Gastrocnemius medialis (tissue), 4 donors: ENCODE measurements at regions not wholly inside any gene's neighbourhood (a gene's known extent, or its start where the extent isn't known, plus 50 kb on each side); places are given as distances from the start of the nearest gene placed in this dataset.

Source experiments
- POLR2A ChIP-seq, 2 donors: fragments of 450-650 bp; IDR thresholded peaks; one replicate each; pipeline ENCODE4 v1.6.1; 2017; ENCODE audit warnings: antibody characterized with exemption in 2 of 2, mild to moderate bottlenecking in 2 of 2, moderate library complexity in 2 of 2
- TF ChIP-seq, protein P1 (sequence below), 5 experiments: fragments of 450-650 bp in 3 of 5; fragments of 200-600 bp in 2 of 5; sonication (generic) in 2 of 5; IDR thresholded peaks in 4 of 5; conservative IDR thresholded peaks in 1 of 5; 1 replicate in 4 of 5; 2 replicates in 1 of 5; pipeline ENCODE4 v1.5.1; 2016 to 2019; ENCODE audit warnings: antibody characterized with exemption in 5 of 5, mild to moderate bottlenecking in 3 of 5, moderate library complexity in 3 of 5

DNA sequence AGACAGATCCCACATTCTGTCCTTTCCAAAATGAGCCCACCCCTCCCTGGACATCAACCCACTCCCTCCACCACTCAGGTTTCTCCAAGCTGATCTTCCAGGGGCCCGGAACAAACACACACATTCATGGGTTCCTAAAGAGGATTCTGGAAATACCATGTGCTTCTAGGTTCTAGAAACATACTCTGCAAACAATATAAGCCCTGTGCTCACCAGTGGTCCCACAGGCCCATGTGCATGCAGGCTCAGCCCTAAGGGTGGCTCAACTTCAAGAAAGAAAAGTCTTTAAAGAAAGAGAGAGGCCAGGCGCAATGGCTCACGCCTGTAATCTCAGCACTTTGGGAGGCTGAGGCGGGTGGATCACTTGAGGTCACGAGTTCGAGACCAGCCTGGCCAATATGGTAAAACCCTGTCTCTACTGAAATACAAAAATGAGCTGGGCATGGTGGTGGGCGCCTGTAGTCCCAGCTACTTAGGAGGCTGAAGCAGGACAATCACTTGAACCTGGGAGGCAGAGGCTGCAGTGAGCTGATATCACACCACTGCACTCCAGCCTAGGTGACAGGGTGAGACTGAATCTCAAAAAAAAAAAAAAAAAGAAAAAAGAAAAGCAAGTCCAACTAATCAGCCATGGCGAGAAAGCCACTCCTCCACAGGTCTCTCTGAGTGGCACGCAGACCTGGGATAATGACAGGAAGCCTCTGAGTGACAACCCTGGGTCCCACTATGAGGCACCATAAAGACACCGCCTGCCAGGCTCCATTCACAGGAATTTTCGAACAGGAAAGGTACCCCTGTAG is 59.5 kb upstream of the PNMA1 start:
- TF ChIP-seq POLR2A (IDR thresholded peaks at IDR 0.05) = no peak
- TF ChIP-seq, protein P1, sequence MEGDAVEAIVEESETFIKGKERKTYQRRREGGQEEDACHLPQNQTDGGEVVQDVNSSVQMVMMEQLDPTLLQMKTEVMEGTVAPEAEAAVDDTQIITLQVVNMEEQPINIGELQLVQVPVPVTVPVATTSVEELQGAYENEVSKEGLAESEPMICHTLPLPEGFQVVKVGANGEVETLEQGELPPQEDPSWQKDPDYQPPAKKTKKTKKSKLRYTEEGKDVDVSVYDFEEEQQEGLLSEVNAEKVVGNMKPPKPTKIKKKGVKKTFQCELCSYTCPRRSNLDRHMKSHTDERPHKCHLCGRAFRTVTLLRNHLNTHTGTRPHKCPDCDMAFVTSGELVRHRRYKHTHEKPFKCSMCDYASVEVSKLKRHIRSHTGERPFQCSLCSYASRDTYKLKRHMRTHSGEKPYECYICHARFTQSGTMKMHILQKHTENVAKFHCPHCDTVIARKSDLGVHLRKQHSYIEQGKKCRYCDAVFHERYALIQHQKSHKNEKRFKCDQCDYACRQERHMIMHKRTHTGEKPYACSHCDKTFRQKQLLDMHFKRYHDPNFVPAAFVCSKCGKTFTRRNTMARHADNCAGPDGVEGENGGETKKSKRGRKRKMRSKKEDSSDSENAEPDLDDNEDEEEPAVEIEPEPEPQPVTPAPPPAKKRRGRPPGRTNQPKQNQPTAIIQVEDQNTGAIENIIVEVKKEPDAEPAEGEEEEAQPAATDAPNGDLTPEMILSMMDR (IDR thresholded peaks at IDR 0.05 in 4 of 5, conservative IDR thresholded peaks at IDR 0.05 in 1 of 5) = no peak
